SK-N-SH (cell line): ENCODE measurements at regions not wholly inside any gene's neighbourhood (a gene's known extent, or its start where the extent isn't known, plus 50 kb on each side); places are given as distances from the start of the nearest gene placed in this dataset.

Experiments
- CTCF ChIA-PET: fragments of 300-600, 350-600 bp; formaldehyde crosslinking; extraction: SDS; loops from one replicate; lab custom pipeline; 2021; lab: Yijun Ruan, JAX
- POLR2A ChIA-PET: fragments of 350-600 bp; sonication (Branson Sonifier 250); formaldehyde crosslinking; extraction: SDS; loops from one replicate; lab custom pipeline; 2020; ENCODE audit warnings: antibody characterized with exemption, inconsistent platforms; lab: Yijun Ruan, JAX
- DNase-seq: peaks from one replicate; pipeline ENCODE4 v3.0.0; 2012
- H2AFZ ChIP-seq: fragments of 200-600 bp; sonication (generic); 2 replicates; pipeline ENCODE4 v1.8.1; 2016; ENCODE audit warnings: antibody characterized with exemption, mild to moderate bottlenecking, low read depth
- H3F3A ChIP-seq: fragments of 200-600 bp; sonication (generic); replicated peaks from 2 replicates; pipeline ENCODE3; 2016; ENCODE audit warnings: antibody characterized with exemption, mild to moderate bottlenecking; ENCODE audit not compliant: insufficient read depth
- H3K27ac ChIP-seq, 2 experiments: fragments of 200-500 bp in 1 of 2; fragments of 200-600 bp in 1 of 2; sonication (Bioruptor generic) in 1 of 2; sonication (generic), shearing (Covaris generic) in 1 of 2; 2 replicates each; pipeline versions ENCODE4 v1.5.1 to v1.6.1; 2014 to 2016; ENCODE audit warnings: low read depth in 2 of 2, inconsistent platforms in 1 of 2, low read length in 1 of 2, mild to moderate bottlenecking in 1 of 2, mixed read lengths in 1 of 2
- H3K27me3 ChIP-seq: fragments of 200-600 bp; sonication (generic), shearing (Covaris generic); 2 replicates; pipeline ENCODE4 v1.6.1; 2016; ENCODE audit warnings: mixed run types; ENCODE audit not compliant: insufficient read depth
- H3K36me3 ChIP-seq, 2 experiments: fragments of 200-500 bp in 1 of 2; fragments of 200-600 bp in 1 of 2; sonication (Bioruptor generic) in 1 of 2; sonication (generic) in 1 of 2; replicated peaks in 1 of 2; 2 replicates each; pipeline versions ENCODE3 to v1.5.1; 2014 to 2016; ENCODE audit warnings: low read length in 1 of 2, mild to moderate bottlenecking in 1 of 2; ENCODE audit not compliant: insufficient read depth in 2 of 2, control insufficient read depth in 1 of 2
- H3K4me1 ChIP-seq, 2 experiments: fragments of 200-500 bp in 1 of 2; fragments of 200-600 bp in 1 of 2; sonication (Bioruptor generic) in 1 of 2; sonication (generic), shearing (Covaris generic) in 1 of 2; 2 replicates each; pipeline versions ENCODE4 v1.5.1 to v1.6.1; 2014 to 2016; ENCODE audit warnings: low read depth in 1 of 2, low read length in 1 of 2, mixed run types in 1 of 2; ENCODE audit not compliant: insufficient read depth in 2 of 2, control insufficient read depth in 1 of 2
- H3K4me2 ChIP-seq: fragments of 200-600 bp; sonication (generic), shearing (Covaris generic); 2 replicates; pipeline ENCODE4 v1.6.1; 2017; ENCODE audit warnings: mixed run types
- H3K4me3 ChIP-seq, 2 experiments: fragments of 200-500 bp in 1 of 2; fragments of 200-600 bp in 1 of 2; sonication (Bioruptor generic) in 1 of 2; sonication (generic), shearing (Covaris generic) in 1 of 2; 2 replicates each; pipeline versions ENCODE4 v1.5.1 to v1.8.1; 2014 to 2016; ENCODE audit warnings: low read depth in 2 of 2, inconsistent platforms in 1 of 2, low read length in 1 of 2, mild to moderate bottlenecking in 1 of 2, mixed read lengths in 1 of 2, moderate library complexity in 1 of 2
- H3K79me2 ChIP-seq: fragments of 200-600 bp; sonication (generic); 2 replicates; pipeline ENCODE4 v1.8.1; 2017; ENCODE audit warnings: mild to moderate bottlenecking; ENCODE audit not compliant: insufficient read depth
- H3K9ac ChIP-seq: fragments of 200-600 bp; sonication (generic); 2 replicates; pipeline ENCODE4 v1.6.1; 2017; ENCODE audit warnings: mixed run types
- H3K9me2 ChIP-seq: fragments of 200-600 bp; sonication (generic); 2 replicates; pipeline ENCODE4 v1.6.1; 2017; ENCODE audit warnings: mixed run types
- H3K9me3 ChIP-seq: fragments of 200-600 bp; sonication (generic); 2 replicates; pipeline ENCODE4 v1.6.1; 2017; ENCODE audit warnings: mixed run types, mild to moderate bottlenecking, moderate library complexity
- H4K20me1 ChIP-seq: fragments of 200-600 bp; sonication (generic); 2 replicates; pipeline ENCODE4 v1.6.1; 2017; ENCODE audit warnings: mild to moderate bottlenecking, mixed run types; ENCODE audit not compliant: insufficient read depth
- CHD2 ChIP-seq: fragments of 150-350 bp; IDR thresholded peaks from 2 replicates; pipeline ENCODE4 v1.6.1; 2018; ENCODE audit warnings: low read length; ENCODE audit not compliant: partially characterized antibody
- ELF1 ChIP-seq: IDR thresholded peaks from 2 replicates; pipeline ENCODE4 v1.4.0; 2012
- GABPA ChIP-seq: IDR thresholded peaks from 2 replicates; pipeline ENCODE4 v1.4.0; 2012; ENCODE audit warnings: low read depth, mild to moderate bottlenecking
- GATA2 ChIP-seq: sonication (generic); formaldehyde crosslinking; IDR thresholded peaks from 2 replicates; pipeline ENCODE4 v1.5.0; 2020; ENCODE audit warnings: mild to moderate bottlenecking, missing genetic modification reagents
- IRF3 ChIP-seq: fragments of 150-350 bp; IDR thresholded peaks from 2 replicates; pipeline ENCODE4 v1.6.1; 2016; ENCODE audit warnings: mild to moderate bottlenecking, low read depth, low read length
- JUND ChIP-seq: IDR thresholded peaks from 2 replicates; pipeline ENCODE4 v1.4.0; 2012
- MAX ChIP-seq: IDR thresholded peaks from 2 replicates; pipeline ENCODE4 v1.4.0; 2012; ENCODE audit warnings: low read depth
- MEF2A ChIP-seq: IDR thresholded peaks from 2 replicates; pipeline ENCODE4 v1.4.0; 2012; ENCODE audit warnings: low read depth, borderline replicate concordance
- MXI1 ChIP-seq: IDR thresholded peaks from 2 replicates; pipeline ENCODE4 v1.6.1; 2012; ENCODE audit warnings: mild to moderate bottlenecking, low read depth, low read length, improper control_type of control experiment
- NFIC ChIP-seq: IDR thresholded peaks from 2 replicates; pipeline ENCODE4 v1.4.0; 2012; ENCODE audit warnings: borderline replicate concordance
- NRF1 ChIP-seq: IDR thresholded peaks from 2 replicates; pipeline ENCODE4 v1.6.1; 2012; ENCODE audit warnings: low read depth, mild to moderate bottlenecking, low read length
- POLR2AphosphoS5 ChIP-seq: IDR thresholded peaks from 2 replicates; pipeline ENCODE4 v1.6.1; 2012; ENCODE audit warnings: low read depth, low read length
- RAD21 ChIP-seq: IDR thresholded peaks from 2 replicates; pipeline ENCODE4 v1.6.1; 2012; ENCODE audit warnings: mild to moderate bottlenecking, low read length
- RCOR1 ChIP-seq: fragments of 150-350 bp; IDR thresholded peaks from 2 replicates; pipeline ENCODE4 v1.6.1; 2017; ENCODE audit warnings: antibody characterized with exemption, low read length
- REST ChIP-seq: IDR thresholded peaks from 2 replicates; pipeline ENCODE4 v1.6.1; 2012; ENCODE audit warnings: mild to moderate bottlenecking, low read depth, low read length, moderate library complexity
- RFX5 ChIP-seq: IDR thresholded peaks from 2 replicates; pipeline ENCODE4 v1.6.1; 2012; ENCODE audit warnings: mild to moderate bottlenecking, improper control_type of control experiment, low read length
- SIN3A ChIP-seq: IDR thresholded peaks from 2 replicates; pipeline ENCODE4 v1.6.1; 2012; ENCODE audit warnings: low read depth, mild to moderate bottlenecking, low read length, moderate library complexity, borderline replicate concordance
- SMC3 ChIP-seq: IDR thresholded peaks from 2 replicates; pipeline ENCODE4 v1.6.1; 2012; ENCODE audit warnings: low read depth, low read length, improper control_type of control experiment
- USF1 ChIP-seq: IDR thresholded peaks from 2 replicates; pipeline ENCODE4 v1.4.0; 2012; ENCODE audit warnings: low read depth, borderline replicate concordance
- USF2 ChIP-seq: fragments of 150-350 bp; IDR thresholded peaks from 2 replicates; pipeline ENCODE4 v1.6.1; 2017; ENCODE audit warnings: antibody characterized with exemption, low read length, low read depth, borderline replicate concordance
- WGBS: methylation state at CpG from one replicate; pipeline ENCODE4 v1.1.6; 2017; ENCODE audit warnings: low lambda C conversion rate; 5-methylcytosine and 5-hydroxymethylcytosine counted together

- H3K27me3 ChIP-seq: no peaks in the 10 kb centered on the region
- H3F3A ChIP-seq: peaks cover 35% of the 10 kb centered on the region
- H3K27ac ChIP-seq: peak overlapping the region in 1 of 2 experiments; percentile 75; a peak in 2 of 4 replicates
- H4K20me1 ChIP-seq: no peaks in the 10 kb centered on the region
- no peaks in the 10 kb centered on the region for H3K9me3 ChIP-seq
- TF ChIP-seq CHD2: no peak
- no peak for TF ChIP-seq MAX
- no peak for TF ChIP-seq GABPA
- no peak for TF ChIP-seq RFX5
- no peak for TF ChIP-seq JUND
- TF ChIP-seq NFIC: no peak
- TF ChIP-seq ELF1: no peak
- no peak for TF ChIP-seq NRF1
- TF ChIP-seq IRF3: no peak
- no peak for TF ChIP-seq MXI1
- TF ChIP-seq GATA2 (CRISPR knock-in tag): no peak
- TF ChIP-seq RAD21: no peak
- TF ChIP-seq SIN3A: no peak
- no peak for TF ChIP-seq POLR2AphosphoS5
- no peak for TF ChIP-seq REST
- no peak for TF ChIP-seq SMC3
- no peak for TF ChIP-seq USF1
- no peak for TF ChIP-seq USF2
- TF ChIP-seq RCOR1: no peak
- no peak for TF ChIP-seq MEF2A
- POLR2A ChIA-PET: no interaction called here
- CTCF ChIA-PET: no interaction called here
- H3K4me2 ChIP-seq: no peak overlapping the region
- H3K4me1 ChIP-seq: peaks cover 0 to 4% of the 10 kb centered on the region in 2 experiments; a peak in 1 of 4 replicates
- H3K9ac ChIP-seq: peak overlapping the region; percentile 40; the same call in 1 of the 2 replicates
- H3K36me3 ChIP-seq: no peaks in the 10 kb centered on the region
- WGBS: 26% methylated on average over 3 of the region's 3 CpGs
- peak overlapping the region; percentile 15 for H2AFZ ChIP-seq
- DNase-seq: no peak
- H3K9me2 ChIP-seq: no peaks in the 10 kb centered on the region
- no peaks in the 10 kb centered on the region for H3K79me2 ChIP-seq
- H3K4me3 ChIP-seq: no peak overlapping the region
These were observed 181.5 kb downstream of the POSTN start for GRCh38 chr13:37417060-37417441.
